Keratinocyte (primary cell): ENCODE measurements at regions not wholly inside any gene's neighbourhood (a gene's known extent, or its start where the extent isn't known, plus 50 kb on each side); places are given as distances from the start of the nearest gene placed in this dataset.

Experiments used
- DNase-seq: peaks from one replicate; pipeline ENCODE4 v3.0.0-alpha.2; 2011; ENCODE audit warnings: low read depth, missing footprints, low spot score
- FAIRE-seq: peaks from 2 replicates; lab custom pipeline; 2011; peaks lifted over from hg19 to GRCh38; lab: Jason Lieb, UNC
- H2AFZ ChIP-seq: 2 replicates; pipeline ENCODE4 v1.6.0; 2012; ENCODE audit warnings: low read length, control low read depth, inconsistent platforms; ENCODE audit not compliant: control insufficient read depth
- H3K27ac ChIP-seq: 2 replicates; pipeline ENCODE4 v1.5.1; 2011; ENCODE audit warnings: low read length; ENCODE audit not compliant: control insufficient read depth, insufficient read depth
- H3K27me3 ChIP-seq: 3 replicates; pipeline ENCODE4 v1.6.0; 2011; ENCODE audit warnings: low read length; ENCODE audit not compliant: control insufficient read depth, insufficient read depth; ENCODE audit errors: extremely low read depth
- H3K36me3 ChIP-seq, 2 experiments: 2 replicates in 1 of 2; 3 replicates in 1 of 2; pipeline ENCODE4 v1.5.1; 2011; ENCODE audit warnings: low read length in 2 of 2, mild to moderate bottlenecking in 1 of 2; ENCODE audit not compliant: control insufficient read depth in 2 of 2, insufficient read depth in 2 of 2; ENCODE audit errors: extremely low read depth in 1 of 2
- H3K4me1 ChIP-seq: 3 replicates; pipeline ENCODE4 v1.5.1; 2011; ENCODE audit warnings: low read length; ENCODE audit not compliant: control insufficient read depth, insufficient read depth; ENCODE audit errors: extremely low read depth
- H3K4me2 ChIP-seq: 3 replicates; pipeline ENCODE4 v1.6.0; 2011; ENCODE audit warnings: low read depth, low read length; ENCODE audit not compliant: control insufficient read depth, insufficient read depth; ENCODE audit errors: extremely low read depth
- H3K4me3 ChIP-seq, 3 experiments: fragments of 200-600 bp in 1 of 3; sonication (generic) in 1 of 3; 2 replicates in 2 of 3; 3 replicates in 1 of 3; pipeline ENCODE4 v1.5.1; 2011 to 2016; ENCODE audit warnings: low read length in 3 of 3, mild to moderate bottlenecking in 3 of 3, control low read depth in 2 of 3, inconsistent platforms in 1 of 3, low read depth in 1 of 3, mixed read lengths in 1 of 3, mixed run types in 1 of 3, moderate library complexity in 1 of 3; ENCODE audit not compliant: control insufficient read depth in 2 of 3, insufficient read depth in 2 of 3; ENCODE audit errors: extremely low read depth in 1 of 3
- H3K79me2 ChIP-seq: 2 replicates; pipeline ENCODE4 v1.6.0; 2012; ENCODE audit warnings: low read length; ENCODE audit not compliant: control insufficient read depth, insufficient read depth
- H3K9ac ChIP-seq: 3 replicates; pipeline ENCODE4 v1.6.0; 2011; ENCODE audit warnings: low read length; ENCODE audit not compliant: control insufficient read depth, insufficient read depth; ENCODE audit errors: extremely low read depth
- H3K9me1 ChIP-seq: 3 replicates; pipeline ENCODE4 v1.6.0; 2011; ENCODE audit warnings: low read length; ENCODE audit not compliant: control insufficient read depth, insufficient read depth; ENCODE audit errors: extremely low read depth
- H3K9me3 ChIP-seq: 2 replicates; pipeline ENCODE4 v1.5.1; 2012; ENCODE audit warnings: low read depth, low read length; ENCODE audit not compliant: control insufficient read depth
- H4K20me1 ChIP-seq: 3 replicates; pipeline ENCODE4 v1.6.0; 2011; ENCODE audit warnings: low read length; ENCODE audit not compliant: control insufficient read depth, insufficient read depth; ENCODE audit errors: extremely low read depth
- CTCF ChIP-seq, 3 experiments: IDR thresholded peaks in 1 of 3; conservative IDR thresholded peaks in 1 of 3; optimal IDR thresholded peaks in 1 of 3; 2 replicates in 2 of 3; 3 replicates in 1 of 3; pipeline versions ENCODE3 to v1.5.1; 2011; ENCODE audit warnings: low read length in 3 of 3, mild to moderate bottlenecking in 3 of 3, moderate library complexity in 2 of 3, control low read depth in 1 of 3, inconsistent platforms in 1 of 3; ENCODE audit not compliant: insufficient read depth in 2 of 3; ENCODE audit errors: extremely low read depth in 1 of 3
- EZH2 ChIP-seq: IDR thresholded peaks from one replicate; pipeline ENCODE4 v1.6.1; 2012; ENCODE audit warnings: inconsistent platforms, mild to moderate bottlenecking, low read length, moderate library complexity
- dilution Hi-C: fragments of 300-500 bp; cut with MboI; formaldehyde crosslinking; loops from one replicate; pipeline ENCODE4 v1.7.0; 2020; ENCODE audit warnings: low sequenced_read_pairs; ENCODE audit not compliant: extremely low pct_ligation_motif_present

DNA sequence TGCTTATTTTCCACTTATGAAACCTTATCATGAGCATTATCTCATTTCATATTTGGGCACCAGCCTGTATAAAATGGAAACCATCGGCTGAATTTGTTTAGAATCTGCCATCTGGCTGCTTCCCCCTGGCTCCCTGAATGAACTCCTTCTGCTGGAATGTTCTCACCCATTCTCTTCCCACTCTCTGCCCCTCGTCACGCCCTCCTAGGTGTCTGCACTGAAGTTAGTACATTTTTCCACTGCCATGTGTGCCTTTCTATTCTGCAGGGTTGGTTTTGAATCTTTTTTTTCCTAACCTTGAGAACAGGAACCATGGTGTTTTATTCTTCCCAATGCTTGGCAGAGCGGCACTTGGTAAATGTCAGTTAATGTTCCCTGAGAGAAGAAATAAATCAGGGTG lies 359.7 kb downstream of the MLLT3 start:
- Histone ChIP-seq H3K9me3 (no peaks in the 10 kb centered on the region), H3K36me3 (no peaks in the 10 kb centered on the region), H3K79me2 (no peaks in the 10 kb centered on the region), H3K9ac (no peak overlapping the region), H4K20me1 (no peaks in the 10 kb centered on the region), H3K4me1 (no peaks in the 10 kb centered on the region), H3K4me3 (no peak overlapping the region), H3K9me1 (no peaks in the 10 kb centered on the region), H2AFZ (no peak overlapping the region), H3K4me2 (no peak overlapping the region), H3K27ac (no peak overlapping the region), H3K27me3 (no peaks in the 10 kb centered on the region)
- no peak for FAIRE-seq
- no peak for DNase-seq
- TF ChIP-seq EZH2 = no peak
- TF ChIP-seq CTCF (optimal IDR thresholded peaks at IDR 0.05 in 1 of 3, IDR thresholded peaks at IDR 0.05 in 1 of 3, conservative IDR thresholded peaks at IDR 0.05 in 1 of 3; ENCODE audit: extremely low read depth in 1 of 3, insufficient read depth in 2 of 3, low read length in 3 of 3) = no peak
- dilution Hi-C loops = no loop called here

GRCh38 chr9:20256284-20256948 lies 365.9 kb downstream of the MLLT3 start:
- H3K9ac ChIP-seq = no peak overlapping the region
- H3K4me2 ChIP-seq = no peak overlapping the region
- H3K79me2 ChIP-seq = no peaks in the 10 kb centered on the region
- H3K9me3 ChIP-seq = no peaks in the 10 kb centered on the region
- no peak overlapping the region for H3K27ac ChIP-seq
- H4K20me1 ChIP-seq = no peaks in the 10 kb centered on the region
- dilution Hi-C loops = no loop called here
- no peaks in the 10 kb centered on the region for H3K9me1 ChIP-seq
- H3K4me1 ChIP-seq = no peaks in the 10 kb centered on the region
- no peak for TF ChIP-seq CTCF (optimal IDR thresholded peaks at IDR 0.05 in 1 of 3, IDR thresholded peaks at IDR 0.05 in 1 of 3, conservative IDR thresholded peaks at IDR 0.05 in 1 of 3; ENCODE audit: extremely low read depth in 1 of 3, insufficient read depth in 2 of 3, low read length in 3 of 3)
- TF ChIP-seq EZH2 = no peak
- no peak for DNase-seq
- H2AFZ ChIP-seq = peak overlapping the region; percentile 35
- H3K36me3 ChIP-seq = no peaks in the 10 kb centered on the region
- no peaks in the 10 kb centered on the region for H3K27me3 ChIP-seq
- H3K4me3 ChIP-seq = no peak overlapping the region
- no peak for FAIRE-seq
